SIG-M5 treated with dmso at 0.1 percent for 504 hours (cell line): ENCODE measurements at regions not wholly inside any gene's neighbourhood (a gene's known extent, or its start where the extent isn't known, plus 50 kb on each side); places are given as distances from the start of the nearest gene placed in this dataset.

Source experiments
- DNase-seq: peaks from one replicate; lab custom pipeline; 2025; ENCODE audit not compliant: unreplicated experiment; lab: John Stamatoyannopoulos, UW

DNA sequence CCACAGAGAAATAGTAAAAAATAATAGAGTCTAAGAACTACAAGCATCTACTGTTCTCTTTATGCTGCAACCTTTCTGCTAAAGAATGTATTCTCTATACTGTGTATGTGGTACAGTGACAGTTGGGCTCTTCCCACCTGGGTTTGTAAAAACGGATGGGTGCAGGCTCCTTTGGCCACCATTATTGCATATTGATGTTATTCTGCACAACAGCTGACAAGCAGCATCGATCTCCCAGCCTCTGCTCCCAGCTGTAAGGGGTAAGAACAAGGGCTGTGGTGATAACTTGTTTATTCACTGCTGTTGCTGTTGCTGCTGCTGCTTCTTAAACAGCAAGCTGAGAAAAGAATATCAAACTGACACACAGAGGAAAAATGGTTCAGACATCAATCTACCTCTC, 56.1 kb downstream of the KCNRG start:
- no peak for DNase-seq

DNA sequence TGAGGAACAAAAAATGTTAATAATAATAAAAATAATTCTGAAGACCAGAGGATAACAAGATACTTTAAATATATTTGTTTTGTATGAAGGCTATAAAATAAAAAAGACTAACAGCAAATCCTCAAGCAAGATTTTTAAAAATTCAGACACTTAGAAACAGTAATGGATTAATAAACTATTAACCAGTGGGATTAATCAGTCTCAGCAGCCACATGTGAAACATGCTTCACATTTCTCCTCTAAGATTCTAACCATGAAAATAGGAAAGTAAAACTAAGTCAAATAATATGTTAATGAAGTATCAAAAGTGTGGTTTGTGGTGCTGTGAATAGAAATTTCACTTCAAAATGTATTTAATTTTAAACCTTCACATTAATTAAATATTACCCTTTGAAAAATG, 57.4 kb downstream of the KCNRG start:
- DNase-seq = no peak

DNA sequence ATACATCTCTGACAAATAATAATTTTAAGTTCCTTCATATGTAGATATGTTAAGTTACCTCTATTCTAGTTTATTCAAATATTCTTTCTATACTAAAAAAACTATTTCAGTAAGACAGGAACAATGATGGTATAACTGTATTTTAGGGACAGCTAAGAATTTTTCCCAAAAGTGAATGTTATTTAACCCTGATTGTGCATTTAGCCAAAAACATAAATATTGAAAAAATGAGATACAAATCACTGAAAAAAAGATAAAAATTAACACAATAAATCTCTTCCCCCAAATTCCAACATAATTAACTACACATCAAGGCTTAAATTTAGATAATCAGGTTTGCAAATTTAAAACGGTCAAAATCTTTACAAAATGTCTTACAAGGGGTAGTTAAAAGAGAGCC, 58.1 kb downstream of the KCNRG start:
- DNase-seq = no peak

DNA sequence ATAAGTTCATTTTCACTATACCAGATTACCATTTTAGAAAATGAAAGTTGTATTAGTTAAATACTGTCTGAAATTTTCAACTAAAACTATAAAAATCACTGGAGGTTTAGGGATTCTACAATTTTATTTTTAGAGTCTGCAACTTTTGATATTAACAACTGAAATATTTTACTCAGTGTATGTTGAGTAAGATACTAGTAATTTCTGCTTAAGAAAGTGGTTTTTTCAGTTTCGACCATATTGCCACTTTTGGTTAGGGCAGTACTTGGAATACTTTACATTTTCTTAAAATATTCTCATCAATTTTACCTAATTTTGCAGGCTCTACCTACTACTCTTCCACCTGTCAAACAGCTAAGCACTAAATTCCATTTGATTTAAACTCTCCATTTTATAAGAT, 59.6 kb downstream of the KCNRG start:
- DNase-seq = no peak

DNA sequence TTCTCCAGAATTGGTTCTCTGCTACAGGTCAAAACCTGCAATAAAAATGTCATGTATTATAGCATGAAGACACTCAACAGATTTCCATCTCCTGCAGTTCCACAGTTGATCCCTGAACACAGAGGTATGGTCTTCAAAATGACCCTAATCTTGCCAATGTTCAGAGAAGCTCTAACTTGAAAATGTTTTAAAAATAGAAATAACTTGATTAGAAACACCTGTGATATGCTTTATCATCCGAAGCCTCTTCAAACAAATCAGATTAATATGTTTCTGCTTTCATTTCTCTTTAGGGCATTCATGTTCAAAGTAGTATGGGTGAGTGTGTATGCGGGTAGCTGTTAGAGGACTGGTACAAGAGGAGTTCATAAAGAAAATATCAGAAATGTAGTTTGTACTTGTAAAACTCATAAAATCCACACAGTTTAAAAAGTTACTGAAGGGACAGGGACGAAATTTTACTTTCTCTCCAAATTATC, 60.4 kb downstream of the KCNRG start:
- DNase-seq = peak; percentile 33

DNA sequence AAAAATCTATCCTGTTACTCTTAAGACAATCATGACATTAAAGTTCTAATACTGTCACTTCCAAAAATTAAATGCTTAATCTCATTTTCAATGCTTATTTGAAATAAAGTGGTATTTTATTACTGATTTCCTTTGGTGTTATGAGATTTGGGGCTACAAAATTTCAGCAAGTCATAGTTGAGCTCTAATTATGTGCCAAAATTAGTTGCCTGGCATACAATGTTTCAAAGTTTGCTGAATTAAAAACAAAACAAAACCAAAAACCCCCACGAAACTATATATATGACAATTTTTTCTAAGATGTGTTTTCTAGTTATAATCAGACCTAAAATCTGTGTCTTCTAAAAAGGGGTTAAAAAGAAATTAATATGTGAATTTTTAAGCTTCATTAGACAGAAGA, 62.2 kb downstream of the KCNRG start:
- no peak for DNase-seq

DNA sequence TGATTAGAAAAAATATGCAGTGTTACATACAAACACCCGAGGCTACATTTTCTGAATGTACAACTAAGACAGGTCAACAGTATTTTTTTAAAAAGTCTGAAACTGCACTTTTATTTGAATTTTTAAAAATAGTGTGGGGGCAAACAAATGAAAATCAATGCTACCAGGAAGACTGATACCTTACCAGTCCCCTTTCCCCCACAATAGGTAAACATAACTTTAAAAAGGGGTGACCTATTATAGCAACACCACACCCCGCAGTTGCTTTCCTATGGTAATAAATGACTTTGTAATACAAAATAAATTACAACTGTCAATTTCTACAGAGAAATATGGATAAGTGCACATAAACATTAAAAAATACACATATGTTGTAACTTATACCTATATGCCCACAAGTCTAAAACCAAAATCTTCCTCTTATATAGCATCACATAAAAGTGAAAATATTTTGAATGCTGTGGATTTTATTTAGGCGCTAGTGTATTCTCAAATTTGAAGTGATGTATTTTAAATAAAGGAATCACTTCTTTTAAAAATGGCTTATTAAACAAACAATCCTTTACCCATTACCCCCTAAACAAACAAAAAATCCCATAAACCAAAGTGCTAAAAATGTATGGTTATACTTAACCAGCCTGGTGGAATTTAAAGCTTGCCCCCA, 63.1 kb downstream of the KCNRG start:
- DNase-seq = no peak

DNA sequence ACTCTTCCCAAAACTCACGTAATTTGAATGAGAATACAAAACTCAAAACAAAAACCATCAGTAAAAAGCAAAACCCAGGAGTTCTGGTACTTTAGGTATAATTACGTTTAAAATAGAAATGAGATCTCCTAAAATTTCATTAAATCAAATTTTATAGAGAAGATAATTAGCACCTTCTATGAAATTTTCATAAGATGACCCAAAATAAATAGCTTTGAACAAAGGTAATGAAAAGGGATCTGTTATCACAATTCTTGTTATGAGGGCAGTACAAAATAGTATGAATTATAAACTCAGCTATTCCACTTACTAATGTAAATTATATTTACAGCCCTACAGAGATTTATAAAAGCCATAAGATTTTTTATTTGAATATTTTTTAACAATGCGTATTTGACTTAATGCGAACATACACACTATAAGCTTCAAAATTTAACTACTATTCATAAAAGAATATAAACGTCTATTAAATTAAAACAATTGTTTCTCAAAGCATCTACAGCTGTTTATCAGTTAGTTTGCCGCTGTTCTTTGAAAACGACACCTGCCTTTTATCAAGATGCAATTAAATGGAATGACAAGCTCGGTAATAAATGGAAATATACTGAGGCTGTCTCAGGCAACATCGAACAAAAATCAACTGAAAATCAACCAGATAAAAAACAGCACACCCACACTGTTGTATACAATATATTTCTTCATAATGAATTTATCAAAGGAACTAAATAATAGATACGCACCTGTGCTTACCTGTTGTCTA, 63.8 kb downstream of the KCNRG start:
- DNase-seq = no peak

DNA sequence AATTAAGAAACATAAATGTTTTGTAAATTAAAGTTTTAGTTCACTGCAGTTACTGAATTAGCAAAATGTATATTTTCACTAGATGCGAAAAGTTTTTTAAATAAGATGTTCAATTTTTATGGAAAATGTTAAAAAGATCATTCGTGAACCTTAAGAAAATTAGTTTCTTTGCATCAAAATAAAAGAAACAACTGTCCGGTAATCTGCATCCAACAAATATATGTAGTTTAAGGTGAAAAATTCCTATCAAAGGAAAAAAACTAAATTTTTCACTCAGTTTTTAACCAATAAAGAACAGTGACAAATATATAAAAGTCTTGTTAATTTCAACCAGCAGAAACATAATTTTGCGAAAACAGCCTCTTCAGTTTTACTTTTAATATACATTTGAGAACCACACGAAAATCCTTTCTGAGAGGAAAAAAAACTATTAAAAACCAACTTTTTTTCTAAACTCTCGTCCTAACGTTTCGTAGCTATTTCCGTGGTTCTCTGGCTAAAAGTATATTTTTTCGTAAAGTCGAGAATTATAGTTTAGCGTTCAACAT, 64.5 kb downstream of the KCNRG start:
- DNase-seq = no peak

DNA sequence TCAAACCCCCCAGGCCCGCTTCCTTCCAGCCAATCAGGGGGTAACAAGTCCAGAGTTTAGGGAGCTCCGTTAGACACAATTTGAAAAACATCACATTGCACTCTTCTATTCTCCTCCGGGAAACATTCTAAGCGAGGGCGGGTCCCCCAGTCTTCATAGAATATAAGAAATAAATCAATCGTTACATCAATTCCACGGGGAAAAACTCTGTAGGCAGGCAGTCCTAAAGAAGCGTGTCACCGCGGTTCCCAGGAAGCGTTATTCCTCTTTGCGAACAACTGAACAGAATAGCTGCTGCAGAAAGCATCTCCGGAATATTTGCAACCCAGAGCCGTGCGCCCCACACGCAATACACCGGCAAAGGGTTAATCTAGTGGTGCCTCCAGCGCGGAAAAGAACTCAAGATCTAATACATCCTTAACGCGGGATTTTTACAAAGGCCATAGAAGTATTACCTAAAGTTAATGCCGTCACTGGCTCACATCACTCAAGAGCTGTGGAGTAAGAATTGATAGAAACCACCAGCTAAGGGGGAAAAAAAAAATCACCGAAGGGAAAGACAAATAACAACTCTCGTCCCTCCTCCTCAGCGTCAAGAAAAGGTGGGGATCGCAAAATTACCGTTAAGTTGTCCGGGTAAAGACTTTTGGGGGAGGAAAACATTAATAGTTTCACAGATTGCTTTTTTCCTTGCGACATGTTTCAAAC, 65.1 kb downstream of the KCNRG start:
- DNase-seq = peak; percentile 75

DNA sequence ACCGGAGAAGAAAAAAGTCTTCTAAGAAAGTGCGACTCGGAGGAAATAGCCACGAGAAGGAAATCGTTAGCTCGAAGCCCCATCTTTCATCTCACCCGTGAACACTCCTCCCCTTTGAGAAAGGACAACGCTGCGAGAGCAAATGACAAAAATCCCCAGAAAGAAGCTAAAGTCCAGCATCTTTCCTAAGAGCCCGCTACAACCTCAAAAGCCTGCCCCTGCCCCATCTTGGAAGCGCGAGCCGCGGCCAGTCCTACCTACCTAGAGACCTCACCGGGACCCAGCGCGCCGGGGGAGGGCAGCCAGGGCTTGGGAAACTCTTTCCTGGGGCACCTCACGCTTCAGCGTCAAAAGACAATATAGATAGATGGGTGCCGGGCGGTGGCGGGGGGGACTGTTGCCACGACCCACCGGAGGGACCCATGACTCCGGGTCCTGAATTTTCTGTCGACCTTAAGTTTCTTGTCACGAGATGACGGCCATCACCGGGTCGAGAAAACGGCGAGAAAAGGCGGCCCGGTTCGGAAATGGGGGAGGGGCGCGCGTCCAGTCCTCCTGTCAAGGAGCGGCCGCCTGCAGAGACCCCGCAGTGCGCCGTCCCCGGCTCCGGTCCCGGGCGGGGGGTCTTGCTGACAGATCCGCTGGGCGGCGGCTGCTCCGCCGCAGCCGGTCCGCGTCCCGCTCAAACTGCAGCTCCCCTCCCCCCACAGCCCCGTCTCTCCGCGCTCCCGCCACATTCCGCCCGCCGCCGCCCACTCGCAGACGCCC, 65.9 kb downstream of the KCNRG start:
- peak; percentile 53 for DNase-seq

DNA sequence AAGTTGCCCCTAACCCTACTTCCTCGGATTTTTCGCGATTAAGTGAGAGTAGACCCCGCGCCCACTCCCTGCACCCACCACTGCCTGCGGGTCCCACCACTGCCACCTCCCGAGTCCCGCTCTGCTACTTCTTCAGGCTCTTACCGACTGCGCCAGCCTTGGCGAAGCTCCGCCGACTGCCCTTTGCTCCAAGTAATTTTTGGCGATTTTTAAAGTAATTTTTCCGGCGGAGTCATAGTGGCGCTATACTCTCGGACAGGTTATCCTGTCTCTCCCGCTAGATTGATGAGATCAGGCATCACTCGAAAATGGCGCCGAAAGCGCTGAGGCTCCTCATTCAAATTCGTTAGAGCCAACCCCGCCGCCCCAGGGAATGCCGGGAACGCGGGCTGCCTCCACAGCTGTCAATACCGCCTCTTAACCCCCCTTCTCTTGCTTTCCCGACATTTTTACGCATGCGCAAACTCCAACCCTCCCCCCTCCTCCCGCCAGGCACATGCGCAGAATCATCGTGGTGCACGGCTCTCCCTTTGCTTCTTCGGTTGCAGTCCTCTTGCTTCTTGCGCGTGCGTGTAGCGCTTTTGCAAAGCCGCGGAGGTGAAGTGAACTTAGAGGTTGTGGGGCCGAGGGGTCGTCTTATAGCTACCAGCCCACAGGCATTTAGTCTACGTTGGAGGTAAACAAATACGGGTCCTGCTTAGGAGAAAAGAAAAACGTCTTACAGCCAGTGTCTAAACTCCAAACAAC, 66.6 kb downstream of the KCNRG start:
- DNase-seq = peak; percentile 99

DNA sequence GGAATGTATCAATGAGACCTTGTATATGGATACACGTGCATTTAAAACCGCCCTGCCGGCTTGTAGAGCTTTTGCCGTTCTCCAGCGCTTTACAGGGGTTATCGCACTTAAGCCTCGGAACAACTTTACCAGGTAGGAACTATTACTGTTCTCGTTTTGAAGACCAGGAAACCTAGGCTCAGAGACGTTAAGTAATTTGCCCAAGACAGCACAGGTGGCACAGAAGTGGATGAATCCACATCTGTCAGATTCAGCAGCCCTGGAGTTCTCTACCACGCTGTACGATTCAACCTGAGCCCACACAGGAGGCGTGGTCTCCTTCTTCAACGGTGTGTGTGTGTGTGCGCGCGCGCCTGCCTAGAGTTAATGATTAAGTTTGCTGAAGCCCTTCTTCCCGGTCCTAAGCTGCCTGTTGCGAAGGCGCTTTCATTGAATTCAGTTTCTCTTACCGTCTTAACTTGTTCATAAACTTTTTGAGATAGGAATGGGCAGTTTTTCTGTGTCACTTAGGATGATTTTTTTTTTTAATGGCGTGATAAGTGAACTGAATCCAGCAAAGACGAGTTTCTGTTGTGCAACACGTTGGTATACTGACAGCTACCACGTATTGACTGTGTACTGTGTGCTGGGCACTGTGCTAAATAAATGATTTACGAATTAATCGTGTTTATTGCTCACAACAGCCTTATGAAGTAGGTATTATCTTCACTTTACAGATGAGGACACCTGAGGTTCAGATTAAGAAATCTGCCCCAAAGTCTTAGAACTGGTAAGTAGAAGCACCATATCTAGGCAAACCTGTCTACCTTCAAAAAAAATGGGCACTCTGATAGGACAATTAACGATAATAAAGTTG, 67.4 kb downstream of the KCNRG start:
- DNase-seq = peak; percentile 88

DNA sequence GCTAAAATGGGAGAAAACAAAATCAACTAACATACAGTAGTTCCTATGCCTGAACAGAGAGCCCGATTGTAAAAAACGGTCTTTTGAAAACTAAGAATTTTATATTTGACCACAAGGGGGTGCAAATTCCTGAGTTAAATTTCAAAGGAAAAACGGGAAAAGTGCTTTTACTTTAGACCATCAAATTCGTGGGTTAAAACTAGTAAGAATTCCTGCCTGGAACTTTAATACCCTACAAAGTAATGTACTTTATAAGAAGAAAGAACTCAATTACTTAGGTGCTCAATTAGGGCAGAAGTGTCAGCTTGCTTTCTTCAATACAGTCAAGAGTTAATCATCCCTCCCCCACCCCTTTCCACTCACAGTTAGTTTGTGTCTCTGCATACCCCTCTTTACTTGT, 69.8 kb downstream of the KCNRG start:
- peak; percentile 55 for DNase-seq

DNA sequence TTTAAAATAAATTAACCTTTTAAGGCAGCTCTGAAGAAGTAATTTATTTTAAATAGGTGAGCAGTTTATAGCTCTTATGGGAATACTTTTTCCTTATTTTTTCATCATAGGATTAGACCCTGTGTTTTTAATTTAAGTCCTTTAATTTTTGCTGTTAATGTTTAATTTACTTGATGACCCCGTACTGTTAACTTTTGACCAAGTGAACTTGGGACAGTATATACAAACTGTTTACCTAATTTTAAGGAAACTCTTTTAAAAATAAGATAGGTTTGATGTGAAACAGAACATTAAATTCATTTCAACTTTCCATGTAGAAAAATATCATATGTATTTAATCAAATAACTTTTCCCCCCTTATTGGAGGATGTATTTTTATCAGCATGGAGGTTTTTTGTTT, 74.4 kb downstream of the KCNRG start:
- DNase-seq = no peak

DNA sequence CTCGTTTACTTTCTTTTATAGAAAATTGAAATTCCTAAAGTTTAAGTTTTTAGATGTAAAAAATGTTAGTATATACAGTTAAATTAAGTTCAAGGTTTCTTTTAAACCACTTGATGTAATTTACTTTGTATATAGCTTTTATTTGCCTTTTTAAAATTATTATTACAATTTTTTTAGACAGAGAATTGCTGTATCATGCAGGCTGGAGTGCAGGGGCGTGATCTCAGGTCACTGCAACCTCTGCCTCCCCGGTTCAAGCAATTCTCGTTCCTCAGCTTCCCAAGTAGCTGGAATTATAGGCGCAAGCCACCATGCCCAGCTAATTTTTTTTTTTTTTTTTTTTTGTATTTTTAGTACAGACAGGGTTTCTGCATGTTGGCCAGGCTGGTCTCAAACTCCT, 75.0 kb downstream of the KCNRG start:
- DNase-seq = no peak

DNA sequence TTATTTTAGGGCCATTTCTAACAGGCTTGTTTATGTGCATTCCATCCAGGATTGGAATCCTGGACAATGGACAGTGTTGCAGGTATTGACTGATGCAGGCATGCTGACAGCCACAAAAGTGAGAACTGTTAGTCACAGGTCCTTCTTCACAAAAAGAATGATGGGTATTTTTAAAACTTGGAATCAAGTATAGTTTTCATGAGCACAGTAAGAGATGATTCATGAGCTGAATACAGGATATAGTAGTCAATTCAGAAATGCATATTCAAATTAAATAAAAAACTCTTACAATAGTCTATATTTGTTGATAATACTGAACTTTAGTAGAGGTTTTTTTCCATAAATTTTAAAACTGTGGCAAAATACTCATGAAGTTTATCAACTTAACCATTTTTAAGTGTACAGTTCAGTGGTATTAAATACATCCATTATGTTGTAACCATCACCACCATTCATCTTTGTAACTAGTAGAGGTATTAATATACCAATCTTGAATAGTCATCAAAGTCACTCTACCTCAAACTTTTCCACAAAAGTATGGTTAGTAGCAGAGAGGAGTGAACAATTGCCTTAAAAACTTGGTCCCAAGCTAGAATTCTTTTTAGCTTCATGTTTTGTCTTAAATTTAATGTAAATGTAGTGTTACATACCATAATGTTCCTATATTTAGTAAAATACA, 79.5 kb downstream of the KCNRG start:
- DNase-seq = no peak

DNA sequence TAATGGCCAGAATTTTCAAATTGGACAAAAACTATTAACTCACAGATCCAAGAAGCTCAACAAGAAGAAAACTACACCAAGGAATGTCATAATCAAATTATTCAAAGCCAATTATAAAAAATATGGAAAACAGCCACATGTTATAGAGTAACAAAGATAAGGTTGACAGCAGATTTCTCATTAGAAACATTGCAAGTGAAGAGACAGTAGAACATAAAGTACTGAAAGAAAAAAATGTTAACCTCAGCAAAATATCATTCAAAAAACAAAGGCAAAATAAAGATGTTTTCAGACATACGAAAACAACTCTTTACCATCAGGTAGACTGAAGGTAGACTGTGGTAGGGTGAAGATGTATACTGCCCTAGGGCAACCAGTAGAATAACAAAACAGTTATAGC, 83.4 kb downstream of the KCNRG start:
- no peak for DNase-seq

DNA sequence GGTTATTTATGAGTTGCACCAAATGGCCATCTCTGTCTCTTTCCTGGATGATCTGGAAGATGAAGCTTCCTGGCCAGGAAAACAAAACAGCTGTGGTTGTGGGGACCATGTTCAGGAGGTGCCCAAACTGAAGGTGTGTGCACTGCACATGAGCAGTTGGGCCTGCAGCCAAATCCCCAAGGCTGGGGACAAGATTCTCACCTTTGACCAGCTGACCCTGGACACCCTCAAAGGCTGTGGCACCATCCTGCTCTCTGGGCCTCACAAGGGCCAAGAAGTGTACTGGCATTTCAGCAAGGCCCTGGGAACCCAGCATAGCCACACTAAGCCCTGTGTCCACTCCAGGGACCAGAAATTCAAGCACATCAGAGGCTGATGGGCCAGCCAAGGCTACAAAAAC, 84.2 kb downstream of the KCNRG start:
- DNase-seq = no peak
